ENCODE measurements at regions not wholly inside any gene's neighbourhood (a gene's known extent, or its start where the extent isn't known, plus 50 kb on each side); places are given as distances from the start of the nearest gene placed in this dataset.
"Not testable (repeated sequence)": the region's sequence is repeated elsewhere in the genome, so short reads cannot be mapped to it uniquely, and the experiment has no call there.

DNA sequence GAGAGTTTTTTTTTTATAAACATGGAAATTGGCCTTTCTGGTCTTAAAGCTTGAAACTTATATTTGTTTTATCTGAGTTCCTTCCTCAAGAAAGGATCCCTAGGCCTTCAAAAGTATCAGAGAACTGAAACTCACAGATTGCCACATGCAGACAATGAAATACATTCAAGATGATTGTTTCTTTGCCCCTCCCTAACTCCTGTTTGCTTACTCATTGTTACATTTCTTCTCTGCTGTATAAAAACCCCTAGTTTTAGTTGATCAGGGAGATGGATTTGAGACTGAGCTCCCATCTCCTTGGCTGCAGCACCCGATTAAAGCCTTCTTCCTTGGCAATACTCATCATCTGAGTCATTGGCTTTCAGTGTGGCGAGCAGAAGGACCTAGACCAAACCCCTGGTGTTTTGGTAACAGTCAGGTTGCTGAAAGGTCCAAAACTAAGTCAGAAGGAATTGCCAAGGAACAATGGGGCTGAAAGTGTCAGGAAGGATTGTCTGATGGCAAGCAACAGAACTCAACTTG lies 132.3 kb upstream of the SULF2 start:
- intact Hi-C loops (cut with micrococcal nuclease; ENCODE audit: unreplicated experiment), result no loop called here
- CTCF ChIA-PET, result interaction anchor here (0.6 to 0.7 kb wide), 3 partner anchors 31 to 657 kb away, joined by 3 to 4 read pairs (median 3); no protein-coding TSS in a partner anchor
- no peaks in the 10 kb centered on the region for H3K27me3 Mint-ChIP-seq (ENCODE audit: unreplicated experiment)
- H3K4me1 Mint-ChIP-seq (ENCODE audit: low read depth, unreplicated experiment), result peaks cover 34% of the 10 kb centered on the region
- no peaks in the 10 kb centered on the region for H3K36me3 Mint-ChIP-seq (ENCODE audit: insufficient read depth, unreplicated experiment)
- no peak overlapping the region for H3K27ac Mint-ChIP-seq (ENCODE audit: unreplicated experiment)
- BruUV-seq (replicated peaks), result no TSS peak
- no peak overlapping the region for H3K4me3 Mint-ChIP-seq (ENCODE audit: low read depth, unreplicated experiment)
- peaks cover 19% of the 10 kb centered on the region for H3K9me3 Mint-ChIP-seq (ENCODE audit: low read depth, unreplicated experiment)
- TF ChIP-seq, protein P1, sequence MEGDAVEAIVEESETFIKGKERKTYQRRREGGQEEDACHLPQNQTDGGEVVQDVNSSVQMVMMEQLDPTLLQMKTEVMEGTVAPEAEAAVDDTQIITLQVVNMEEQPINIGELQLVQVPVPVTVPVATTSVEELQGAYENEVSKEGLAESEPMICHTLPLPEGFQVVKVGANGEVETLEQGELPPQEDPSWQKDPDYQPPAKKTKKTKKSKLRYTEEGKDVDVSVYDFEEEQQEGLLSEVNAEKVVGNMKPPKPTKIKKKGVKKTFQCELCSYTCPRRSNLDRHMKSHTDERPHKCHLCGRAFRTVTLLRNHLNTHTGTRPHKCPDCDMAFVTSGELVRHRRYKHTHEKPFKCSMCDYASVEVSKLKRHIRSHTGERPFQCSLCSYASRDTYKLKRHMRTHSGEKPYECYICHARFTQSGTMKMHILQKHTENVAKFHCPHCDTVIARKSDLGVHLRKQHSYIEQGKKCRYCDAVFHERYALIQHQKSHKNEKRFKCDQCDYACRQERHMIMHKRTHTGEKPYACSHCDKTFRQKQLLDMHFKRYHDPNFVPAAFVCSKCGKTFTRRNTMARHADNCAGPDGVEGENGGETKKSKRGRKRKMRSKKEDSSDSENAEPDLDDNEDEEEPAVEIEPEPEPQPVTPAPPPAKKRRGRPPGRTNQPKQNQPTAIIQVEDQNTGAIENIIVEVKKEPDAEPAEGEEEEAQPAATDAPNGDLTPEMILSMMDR (IDR thresholded peaks at IDR 0.05; ENCODE audit: unreplicated experiment), result no peak
- DNase-seq, result no peak

GRCh38 chr20:47915495-47915894 lies 130.2 kb upstream of the SULF2 start:
- intact Hi-C loops (cut with micrococcal nuclease; ENCODE audit: unreplicated experiment), result no loop called here
- CTCF ChIA-PET, result no interaction called here
- TF ChIP-seq, protein P1 (IDR thresholded peaks at IDR 0.05; ENCODE audit: unreplicated experiment), result no peak
- no peak overlapping the region for H3K4me3 Mint-ChIP-seq (ENCODE audit: low read depth, unreplicated experiment)
- peak overlapping the region; percentile 3 for H3K27ac Mint-ChIP-seq (ENCODE audit: unreplicated experiment)
- DNase-seq, result no peak
- H3K9me3 Mint-ChIP-seq (ENCODE audit: low read depth, unreplicated experiment), result peaks cover 19% of the 10 kb centered on the region
- no TSS peak for BruUV-seq (replicated peaks)
- no peaks in the 10 kb centered on the region for H3K36me3 Mint-ChIP-seq (ENCODE audit: insufficient read depth, unreplicated experiment)
- H3K4me1 Mint-ChIP-seq (ENCODE audit: low read depth, unreplicated experiment), result peaks cover 32% of the 10 kb centered on the region
- H3K27me3 Mint-ChIP-seq (ENCODE audit: unreplicated experiment), result no peaks in the 10 kb centered on the region

- intact Hi-C loops (cut with micrococcal nuclease; ENCODE audit: unreplicated experiment), result no loop called here
- peaks cover 35% of the 10 kb centered on the region for H3K4me1 Mint-ChIP-seq (ENCODE audit: low read depth, unreplicated experiment)
- no peak for DNase-seq
- TF ChIP-seq, protein P1 (IDR thresholded peaks at IDR 0.05; ENCODE audit: unreplicated experiment), result no peak
- CTCF ChIA-PET, result interaction anchor here (0.7 to 1.0 kb wide), 2 partner anchors 45 to 556 kb away, joined by 4 to 6 read pairs; no protein-coding TSS in a partner anchor
- H3K9me3 Mint-ChIP-seq (ENCODE audit: low read depth, unreplicated experiment), result peaks cover 19% of the 10 kb centered on the region
- no peaks in the 10 kb centered on the region for H3K36me3 Mint-ChIP-seq (ENCODE audit: insufficient read depth, unreplicated experiment)
- BruUV-seq (replicated peaks), result no TSS peak
- peak overlapping the region; percentile 3 for H3K27ac Mint-ChIP-seq (ENCODE audit: unreplicated experiment)
- no peak overlapping the region for H3K4me3 Mint-ChIP-seq (ENCODE audit: low read depth, unreplicated experiment)
- H3K27me3 Mint-ChIP-seq (ENCODE audit: unreplicated experiment), result no peaks in the 10 kb centered on the region
Measured at GRCh38 chr20:47914792-47915191, 129.5 kb upstream of the SULF2 start.

- Mint-ChIP-seq H3K4me1 (ENCODE audit: low read depth, unreplicated experiment) (peaks cover 41% of the 10 kb centered on the region), H3K27ac (ENCODE audit: unreplicated experiment) (peak overlapping the region; percentile 5), H3K9me3 (ENCODE audit: low read depth, unreplicated experiment) (peaks cover 14% of the 10 kb centered on the region)
- H3K4me3 Mint-ChIP-seq (ENCODE audit: low read depth, unreplicated experiment); intact Hi-C loops (cut with micrococcal nuclease; ENCODE audit: unreplicated experiment); DNase-seq; CTCF ChIA-PET; H3K36me3 Mint-ChIP-seq (ENCODE audit: insufficient read depth, unreplicated experiment); H3K27me3 Mint-ChIP-seq (ENCODE audit: unreplicated experiment); BruUV-seq (replicated peaks): not testable (repeated sequence)
Measured at GRCh38 chr20:47912786-47913501, 127.7 kb upstream of the SULF2 start.

- BruUV-seq (replicated peaks); H3K4me3 Mint-ChIP-seq (ENCODE audit: low read depth, unreplicated experiment); CTCF ChIA-PET; H3K27ac Mint-ChIP-seq (ENCODE audit: unreplicated experiment); H3K36me3 Mint-ChIP-seq (ENCODE audit: insufficient read depth, unreplicated experiment); H3K9me3 Mint-ChIP-seq (ENCODE audit: low read depth, unreplicated experiment); DNase-seq; intact Hi-C loops (cut with micrococcal nuclease; ENCODE audit: unreplicated experiment); H3K27me3 Mint-ChIP-seq (ENCODE audit: unreplicated experiment): not testable (repeated sequence)
- peaks cover 41% of the 10 kb centered on the region for H3K4me1 Mint-ChIP-seq (ENCODE audit: low read depth, unreplicated experiment)
Measured at GRCh38 chr20:47912165-47912564, 126.9 kb upstream of the SULF2 start.

- H3K27ac Mint-ChIP-seq (ENCODE audit: unreplicated experiment); H3K9me3 Mint-ChIP-seq (ENCODE audit: low read depth, unreplicated experiment); H3K36me3 Mint-ChIP-seq (ENCODE audit: insufficient read depth, unreplicated experiment); CTCF ChIA-PET; intact Hi-C loops (cut with micrococcal nuclease; ENCODE audit: unreplicated experiment); H3K4me3 Mint-ChIP-seq (ENCODE audit: low read depth, unreplicated experiment); DNase-seq; BruUV-seq (replicated peaks): not testable (repeated sequence)
- Mint-ChIP-seq H3K4me1 (ENCODE audit: low read depth, unreplicated experiment) (peaks cover 34% of the 10 kb centered on the region), H3K27me3 (ENCODE audit: unreplicated experiment) (peaks cover 32% of the 10 kb centered on the region)
Measured at GRCh38 chr20:47909696-47910369, 124.6 kb upstream of the SULF2 start.

GRCh38 chr20:47908361-47909035 lies 123.2 kb upstream of the SULF2 start:
- peaks cover 33% of the 10 kb centered on the region for H3K27me3 Mint-ChIP-seq (ENCODE audit: unreplicated experiment)
- H3K4me3 Mint-ChIP-seq (ENCODE audit: low read depth, unreplicated experiment); H3K36me3 Mint-ChIP-seq (ENCODE audit: insufficient read depth, unreplicated experiment); DNase-seq; H3K27ac Mint-ChIP-seq (ENCODE audit: unreplicated experiment); intact Hi-C loops (cut with micrococcal nuclease; ENCODE audit: unreplicated experiment); H3K9me3 Mint-ChIP-seq (ENCODE audit: low read depth, unreplicated experiment); BruUV-seq (replicated peaks): not testable (repeated sequence)
- H3K4me1 Mint-ChIP-seq (ENCODE audit: low read depth, unreplicated experiment), result peaks cover 29% of the 10 kb centered on the region
- CTCF ChIA-PET, result interaction anchor here (0.6 kb wide), 1 partner anchor 1083 kb away, joined by 5 read pairs; no protein-coding TSS in a partner anchor
